T-cell (primary cell): ENCODE measurements at regions not wholly inside any gene's neighbourhood (a gene's known extent, or its start where the extent isn't known, plus 50 kb on each side); places are given as distances from the start of the nearest gene placed in this dataset.

Experiments
- ATAC-seq, 4 experiments: fragments of 200-7000 bp in 3 of 4; fragments of 150-1000 bp in 1 of 4; cut with Tn5 transposase; replicated peaks in 1 of 4; 1 replicate in 3 of 4; 2 replicates in 1 of 4; pipeline ENCODE4 v1.10.0; 2021; ENCODE audit warnings: moderate library complexity in 3 of 4, mild to moderate bottlenecking in 2 of 4, moderate number of reproducible peaks in 1 of 4
- CTCF ChIA-PET, 2 donors: fragments of 300-600 bp; sonication (Branson Sonifier 250); formaldehyde crosslinking; loops; one replicate each; lab custom pipeline; 2022; ENCODE audit warnings: antibody characterized with exemption in 2 of 2; lab: Charles Lee
- POLR2A ChIA-PET, 2 donors: fragments of 300-600 bp; sonication (Branson Sonifier 250); formaldehyde crosslinking; loops; one replicate each; lab custom pipeline; 2022; ENCODE audit warnings: antibody characterized with exemption in 2 of 2; lab: Charles Lee
- DNase-seq, 35 experiments: peaks; one replicate each; pipeline versions ENCODE4 v3.0.0 to v3.0.0-alpha.2; 2013 to 2023
- H3K27ac ChIP-seq: one replicate; pipeline ENCODE4 v1.5.1; 2013; ENCODE audit warnings: low read length
- H3K27me3 ChIP-seq, 2 experiments: replicated peaks in 1 of 2; 1 replicate in 1 of 2; 2 replicates in 1 of 2; pipeline versions ENCODE4 v1.6.1 to v1.7.0; 2013; ENCODE audit warnings: low read length in 1 of 2, mixed read lengths in 1 of 2; ENCODE audit not compliant: control insufficient read depth in 2 of 2, insufficient read depth in 2 of 2; ENCODE audit errors: extremely low read depth in 1 of 2
- H3K36me3 ChIP-seq, 2 donors: 1 replicate in 1 of 2; 2 replicates in 1 of 2; pipeline versions ENCODE4 v1.6.1 to v1.7.0; 2013; ENCODE audit warnings: low read length in 1 of 2; ENCODE audit not compliant: control insufficient read depth in 2 of 2, insufficient read depth in 1 of 2; ENCODE audit errors: extremely low read depth in 1 of 2
- H3K4me1 ChIP-seq, 2 experiments: 1 replicate in 1 of 2; 2 replicates in 1 of 2; pipeline versions ENCODE4 v1.6.1 to v1.7.0; 2013; ENCODE audit warnings: low read length in 2 of 2, mixed read lengths in 1 of 2; ENCODE audit not compliant: insufficient read depth in 2 of 2, control insufficient read depth in 1 of 2; ENCODE audit errors: extremely low read depth in 1 of 2
- H3K4me3 ChIP-seq, 2 donors: 1 replicate in 1 of 2; 2 replicates in 1 of 2; pipeline versions ENCODE4 v1.5.1 to v1.7.0; 2013; ENCODE audit warnings: mild to moderate bottlenecking in 2 of 2, low read length in 1 of 2, moderate library complexity in 1 of 2; ENCODE audit not compliant: control insufficient read depth in 1 of 2; ENCODE audit errors: extremely low read depth in 1 of 2
- H3K9me3 ChIP-seq: 2 replicates; pipeline ENCODE4 v1.7.0; 2013
- H3K27ac Mint-ChIP-seq, 2 donors: one replicate each; pipeline ENCODE4 v1.8.0; 2020 to 2021; ENCODE audit warnings: mild to moderate bottlenecking in 2 of 2, mixed read lengths in 2 of 2
- H3K27me3 Mint-ChIP-seq, 2 donors: one replicate each; pipeline ENCODE4 v1.8.0; 2021 to 2022; ENCODE audit warnings: mixed read lengths in 2 of 2
- H3K36me3 Mint-ChIP-seq: one replicate; pipeline ENCODE4 v1.8.0; 2021; ENCODE audit warnings: mixed read lengths
- H3K4me1 Mint-ChIP-seq, 3 donors: one replicate each; pipeline ENCODE4 v1.8.0; 2020 to 2022; ENCODE audit warnings: mixed read lengths in 3 of 3, mild to moderate bottlenecking in 1 of 3
- H3K4me3 Mint-ChIP-seq, 3 donors: one replicate each; pipeline ENCODE4 v1.8.0; 2020 to 2022; ENCODE audit warnings: mild to moderate bottlenecking in 3 of 3, mixed read lengths in 3 of 3, moderate library complexity in 3 of 3
- H3K9me3 Mint-ChIP-seq, 3 donors: one replicate each; pipeline ENCODE4 v1.8.0; 2020 to 2022; ENCODE audit warnings: mixed read lengths in 3 of 3
- WGBS: methylation state at CpG from one replicate; pipeline ENCODE4 v1.1.5; 2013; ENCODE audit warnings: missing lambda C conversion rate; ENCODE audit not compliant: insufficient coverage; 5-methylcytosine and 5-hydroxymethylcytosine counted together

DNA sequence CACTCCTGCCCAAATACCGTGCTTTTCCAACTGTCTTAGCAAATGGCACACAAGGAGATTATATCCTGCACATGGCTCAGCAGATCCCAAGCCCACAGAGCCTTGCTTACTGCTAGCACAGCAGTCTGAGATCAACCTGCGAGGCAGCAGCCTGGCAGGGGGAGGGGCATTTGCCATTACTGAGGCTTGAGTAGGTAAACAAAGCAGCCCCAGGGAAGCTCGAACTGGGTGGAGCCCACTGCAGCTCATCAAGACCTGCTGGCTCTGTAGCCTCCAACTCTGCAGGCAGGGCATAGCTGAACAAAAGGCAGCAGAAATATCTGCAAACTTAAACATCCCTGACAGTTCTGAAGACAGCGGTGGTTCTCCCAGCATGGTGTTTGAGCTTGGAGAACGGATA is 70.1 kb upstream of the PTBP2 start:
- no peak overlapping the region for H3K4me3 Mint-ChIP-seq
- H3K9me3 Mint-ChIP-seq = peaks cover 0 to 15% (median 1%) of the 10 kb centered on the region in 3 donors
- WGBS = 54% methylated on average over 4 of the region's 5 CpGs
- Histone ChIP-seq H3K27me3 (peaks cover 0 to 4% of the 10 kb centered on the region in 2 experiments), H3K4me1 (no peaks in the 10 kb centered on the region), H3K36me3 (no peaks in the 10 kb centered on the region), H3K27ac (no peak overlapping the region), H3K4me3 (no peak overlapping the region), H3K9me3 (no peaks in the 10 kb centered on the region)
- POLR2A ChIA-PET = no interaction called here
- peaks cover 3 to 6% of the 10 kb centered on the region in 2 donors for H3K27me3 Mint-ChIP-seq
- ATAC-seq = no peak
- CTCF ChIA-PET = no interaction called here
- H3K36me3 Mint-ChIP-seq = no peaks in the 10 kb centered on the region
- DNase-seq = no peak
- H3K4me1 Mint-ChIP-seq = no peaks in the 10 kb centered on the region
- no peak overlapping the region for H3K27ac Mint-ChIP-seq

DNA sequence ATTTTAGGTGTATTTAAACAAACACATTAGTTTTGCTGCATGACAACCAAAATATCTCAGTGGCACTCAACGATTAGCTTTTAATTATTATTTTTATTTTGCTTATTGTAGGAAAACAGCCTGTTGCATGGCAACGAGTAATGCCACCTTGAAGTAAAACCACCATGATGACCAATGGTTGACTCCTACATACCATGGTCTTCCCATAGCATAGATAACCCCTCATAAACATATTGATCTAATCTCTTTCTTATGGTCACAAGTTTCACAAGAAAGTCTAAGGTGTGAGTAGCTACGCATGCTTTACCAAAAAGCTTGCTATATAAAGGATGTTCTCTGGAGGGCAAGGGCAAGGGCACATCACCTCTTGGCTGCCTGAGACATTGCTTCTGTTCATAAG is 61.5 kb upstream of the PTBP2 start:
- H3K27ac Mint-ChIP-seq = no peak overlapping the region
- ChIA-PET POLR2A (no interaction called here), CTCF (no interaction called here)
- WGBS = 100% methylated on average over 1 of the region's 3 CpGs
- H3K27ac ChIP-seq = no peak overlapping the region
- H3K27me3 ChIP-seq = no peaks in the 10 kb centered on the region
- no peaks in the 10 kb centered on the region for H3K36me3 Mint-ChIP-seq
- no peaks in the 10 kb centered on the region for H3K4me1 ChIP-seq
- no peaks in the 10 kb centered on the region for H3K4me1 Mint-ChIP-seq
- H3K36me3 ChIP-seq = no peaks in the 10 kb centered on the region
- no peak overlapping the region for H3K4me3 Mint-ChIP-seq
- DNase-seq = no peak
- no peak overlapping the region for H3K4me3 ChIP-seq
- peaks cover 4 to 29% (median 7%) of the 10 kb centered on the region in 3 donors for H3K9me3 Mint-ChIP-seq
- ATAC-seq = no peak
- no peaks in the 10 kb centered on the region for H3K9me3 ChIP-seq
- no peaks in the 10 kb centered on the region for H3K27me3 Mint-ChIP-seq

DNA sequence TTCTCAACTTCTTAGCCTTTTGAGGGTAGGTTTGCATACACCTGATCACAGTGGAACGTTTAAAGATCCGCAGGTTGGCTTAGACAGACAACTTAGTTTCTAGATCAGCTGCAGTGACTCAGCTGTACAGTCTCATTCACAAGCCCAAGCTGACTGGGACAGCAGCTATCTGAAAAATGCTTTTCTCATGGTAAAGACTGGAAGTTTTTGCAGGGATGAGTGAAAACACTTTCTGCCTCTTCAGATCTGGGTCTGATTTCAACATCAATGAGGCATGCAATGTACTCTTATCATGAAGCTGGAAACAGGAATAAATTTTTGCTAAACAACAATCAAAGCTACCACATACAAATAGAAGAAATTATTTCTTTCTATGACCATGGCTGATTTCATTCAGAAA is 61.1 kb upstream of the PTBP2 start:
- Mint-ChIP-seq H3K9me3 (peaks cover 4 to 24% (median 7%) of the 10 kb centered on the region in 3 donors), H3K36me3 (no peaks in the 10 kb centered on the region), H3K4me1 (no peaks in the 10 kb centered on the region), H3K27me3 (no peaks in the 10 kb centered on the region), H3K4me3 (no peak overlapping the region), H3K27ac (no peak overlapping the region)
- Histone ChIP-seq H3K9me3 (no peaks in the 10 kb centered on the region), H3K27me3 (no peaks in the 10 kb centered on the region), H3K4me3 (no peak overlapping the region), H3K4me1 (no peaks in the 10 kb centered on the region), H3K36me3 (no peaks in the 10 kb centered on the region), H3K27ac (no peak overlapping the region)
- DNase-seq (no peak), ATAC-seq (no peak)
- POLR2A ChIA-PET = no interaction called here
- 85% methylated on average over 2 of the region's 2 CpGs for WGBS
- CTCF ChIA-PET = no interaction called here
